H1 (cell line): ENCODE measurements at regions not wholly inside any gene's neighbourhood (a gene's known extent, or its start where the extent isn't known, plus 50 kb on each side); places are given as distances from the start of the nearest gene placed in this dataset.

Source experiments
- GABPA ChIP-seq: IDR thresholded peaks from 2 replicates; pipeline ENCODE4 v1.6.1; 2011; ENCODE audit warnings: mild to moderate bottlenecking, low read length, moderate library complexity, borderline replicate concordance; ENCODE audit not compliant: insufficient read depth
- POLR2AphosphoS5 ChIP-seq: IDR thresholded peaks from 2 replicates; pipeline ENCODE4 v1.6.1; 2011; ENCODE audit warnings: low read depth, low read length

DNA sequence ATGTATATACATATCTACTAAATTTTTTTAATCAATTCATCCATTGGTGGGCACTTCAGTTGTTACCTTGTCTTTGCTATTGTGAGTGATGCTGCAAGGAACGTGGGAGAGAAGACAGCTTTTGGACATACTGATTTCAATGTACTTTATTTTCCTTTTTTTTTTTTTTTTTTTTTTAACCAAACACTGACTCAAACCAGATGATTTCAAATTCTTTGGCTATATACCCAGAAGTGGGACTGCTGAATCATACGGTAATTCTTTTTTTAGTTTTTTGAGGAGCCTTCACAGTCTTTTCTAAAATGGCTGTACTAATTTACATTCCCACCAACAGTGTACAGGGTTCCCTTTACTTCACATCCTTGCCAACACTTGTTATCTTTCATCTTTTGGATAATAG lies 204.7 kb downstream of the INSIG2 start:
- TF ChIP-seq GABPA (no peak), POLR2AphosphoS5 (no peak)
